ENCODE measurements at regions not wholly inside any gene's neighbourhood (a gene's known extent, or its start where the extent isn't known, plus 50 kb on each side); places are given as distances from the start of the nearest gene placed in this dataset.

GRCh38 chr4:74549936-74550335 lies 105.0 kb downstream of the AREG start:
- H3K9me3 ChIP-seq = no peaks in the 10 kb centered on the region
- peaks cover 2 to 7% of the 10 kb centered on the region in 2 donors for H3K4me1 ChIP-seq (ENCODE audit: control insufficient read depth in 1 of 2, low read depth in 2 of 2)
- DNase-seq (ENCODE audit: low spot score) = no peak
- H3K27ac ChIP-seq = no peak overlapping the region
- no peaks in the 10 kb centered on the region for H3K27me3 ChIP-seq (replicated peaks; ENCODE audit: insufficient read depth)
- TF ChIP-seq, protein P1, sequence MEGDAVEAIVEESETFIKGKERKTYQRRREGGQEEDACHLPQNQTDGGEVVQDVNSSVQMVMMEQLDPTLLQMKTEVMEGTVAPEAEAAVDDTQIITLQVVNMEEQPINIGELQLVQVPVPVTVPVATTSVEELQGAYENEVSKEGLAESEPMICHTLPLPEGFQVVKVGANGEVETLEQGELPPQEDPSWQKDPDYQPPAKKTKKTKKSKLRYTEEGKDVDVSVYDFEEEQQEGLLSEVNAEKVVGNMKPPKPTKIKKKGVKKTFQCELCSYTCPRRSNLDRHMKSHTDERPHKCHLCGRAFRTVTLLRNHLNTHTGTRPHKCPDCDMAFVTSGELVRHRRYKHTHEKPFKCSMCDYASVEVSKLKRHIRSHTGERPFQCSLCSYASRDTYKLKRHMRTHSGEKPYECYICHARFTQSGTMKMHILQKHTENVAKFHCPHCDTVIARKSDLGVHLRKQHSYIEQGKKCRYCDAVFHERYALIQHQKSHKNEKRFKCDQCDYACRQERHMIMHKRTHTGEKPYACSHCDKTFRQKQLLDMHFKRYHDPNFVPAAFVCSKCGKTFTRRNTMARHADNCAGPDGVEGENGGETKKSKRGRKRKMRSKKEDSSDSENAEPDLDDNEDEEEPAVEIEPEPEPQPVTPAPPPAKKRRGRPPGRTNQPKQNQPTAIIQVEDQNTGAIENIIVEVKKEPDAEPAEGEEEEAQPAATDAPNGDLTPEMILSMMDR (IDR thresholded peaks at IDR 0.05) = no peak
- ATAC-seq (ENCODE audit: insufficient number of reproducible peaks, low FRiP score, low read depth) = no peak
- no peak overlapping the region for H3K4me3 ChIP-seq
- no peaks in the 10 kb centered on the region for H3K36me3 ChIP-seq

GRCh38 chr4:74555231-74555630 lies 110.3 kb downstream of the AREG start:
- Histone ChIP-seq H3K9me3 (peaks cover 3% of the 10 kb centered on the region), H3K36me3 (no peaks in the 10 kb centered on the region), H3K27ac (no peak overlapping the region), H3K4me3 (no peak overlapping the region), H3K4me1 (ENCODE audit: control insufficient read depth in 1 of 2, low read depth in 2 of 2) (peaks cover 0 to 3% of the 10 kb centered on the region in 2 donors), H3K27me3 (replicated peaks; ENCODE audit: insufficient read depth) (no peaks in the 10 kb centered on the region)
- TF ChIP-seq, protein P1 (IDR thresholded peaks at IDR 0.05) = no peak
- DNase-seq (ENCODE audit: low spot score) = no peak
- ATAC-seq (ENCODE audit: insufficient number of reproducible peaks, low FRiP score, low read depth) = no peak

DNA sequence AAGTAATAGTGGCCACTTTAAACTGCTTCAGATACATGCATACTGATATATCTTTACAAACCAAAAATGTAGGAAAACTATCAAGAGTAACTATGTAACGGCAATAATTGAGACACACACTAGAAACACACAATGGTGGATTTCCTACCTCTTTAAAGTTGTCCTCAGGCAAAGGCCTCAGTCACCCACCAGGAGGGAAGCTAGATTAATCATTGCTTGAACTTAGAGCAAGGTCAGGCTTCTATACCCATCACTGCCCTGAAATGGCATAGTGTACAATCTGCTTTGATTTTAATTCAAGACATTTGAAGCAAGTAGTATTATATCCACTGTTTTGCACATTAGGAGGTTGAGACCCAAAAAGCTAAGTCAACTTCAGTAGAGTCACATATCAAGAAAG lies 110.9 kb downstream of the AREG start:
- DNase-seq (ENCODE audit: low spot score) = no peak

GRCh38 chr4:74559853-74560252 lies 114.9 kb downstream of the AREG start:
- DNase-seq (ENCODE audit: low spot score) (no peak), ATAC-seq (ENCODE audit: insufficient number of reproducible peaks, low FRiP score, low read depth) (no peak)
- Histone ChIP-seq H3K27me3 (replicated peaks; ENCODE audit: insufficient read depth) (no peaks in the 10 kb centered on the region), H3K4me3 (no peak overlapping the region), H3K36me3 (no peaks in the 10 kb centered on the region), H3K27ac (no peak overlapping the region), H3K9me3 (peaks cover 3% of the 10 kb centered on the region), H3K4me1 (ENCODE audit: control insufficient read depth in 1 of 2, low read depth in 2 of 2) (peaks cover 0 to 2% of the 10 kb centered on the region in 2 donors)
- TF ChIP-seq, protein P1 (IDR thresholded peaks at IDR 0.05) = no peak

More for the DNA sequence above, 110.9 kb downstream of the AREG start:
- Histone ChIP-seq H3K9me3 (peaks cover 3% of the 10 kb centered on the region), H3K4me3 (no peak overlapping the region), H3K27me3 (replicated peaks; ENCODE audit: insufficient read depth) (no peaks in the 10 kb centered on the region), H3K4me1 (ENCODE audit: control insufficient read depth in 1 of 2, low read depth in 2 of 2) (peaks cover 0 to 3% of the 10 kb centered on the region in 2 donors), H3K36me3 (no peaks in the 10 kb centered on the region), H3K27ac (no peak overlapping the region)
- TF ChIP-seq, protein P1 (IDR thresholded peaks at IDR 0.05) = no peak
- no peak for ATAC-seq (ENCODE audit: insufficient number of reproducible peaks, low FRiP score, low read depth)

DNA sequence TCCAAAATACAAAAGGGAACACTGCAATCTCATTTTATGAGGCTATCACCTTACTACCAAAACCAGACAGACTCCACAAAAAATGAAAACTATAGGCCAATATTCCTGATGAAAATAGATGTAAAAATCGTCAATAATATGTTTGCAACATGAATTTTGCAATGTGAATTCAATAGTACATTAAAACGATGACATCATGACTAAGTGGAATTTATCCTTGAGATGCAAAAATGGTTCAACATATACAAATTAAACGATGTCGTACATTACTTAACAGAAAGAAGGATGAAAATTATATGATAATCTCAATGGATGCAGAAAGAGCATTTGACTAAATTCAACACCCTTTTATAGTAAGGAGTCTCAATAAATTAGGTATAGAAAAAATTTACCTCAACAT lies 123.0 kb downstream of the AREG start:
- ATAC-seq (ENCODE audit: insufficient number of reproducible peaks, low FRiP score, low read depth) (no peak), DNase-seq (ENCODE audit: low spot score) (no peak)
- H3K27ac ChIP-seq = no peak overlapping the region
- H3K9me3 ChIP-seq = no peaks in the 10 kb centered on the region
- H3K27me3 ChIP-seq (replicated peaks; ENCODE audit: insufficient read depth) = no peaks in the 10 kb centered on the region
- TF ChIP-seq, protein P1 (IDR thresholded peaks at IDR 0.05) = no peak
- no peak overlapping the region for H3K4me3 ChIP-seq
- no peaks in the 10 kb centered on the region for H3K36me3 ChIP-seq
- H3K4me1 ChIP-seq (ENCODE audit: control insufficient read depth in 1 of 2, low read depth in 2 of 2) = no peaks in the 10 kb centered on the region
